ENCODE measurements at regions not wholly inside any gene's neighbourhood (a gene's known extent, or its start where the extent isn't known, plus 50 kb on each side); places are given as distances from the start of the nearest gene placed in this dataset.

DNA sequence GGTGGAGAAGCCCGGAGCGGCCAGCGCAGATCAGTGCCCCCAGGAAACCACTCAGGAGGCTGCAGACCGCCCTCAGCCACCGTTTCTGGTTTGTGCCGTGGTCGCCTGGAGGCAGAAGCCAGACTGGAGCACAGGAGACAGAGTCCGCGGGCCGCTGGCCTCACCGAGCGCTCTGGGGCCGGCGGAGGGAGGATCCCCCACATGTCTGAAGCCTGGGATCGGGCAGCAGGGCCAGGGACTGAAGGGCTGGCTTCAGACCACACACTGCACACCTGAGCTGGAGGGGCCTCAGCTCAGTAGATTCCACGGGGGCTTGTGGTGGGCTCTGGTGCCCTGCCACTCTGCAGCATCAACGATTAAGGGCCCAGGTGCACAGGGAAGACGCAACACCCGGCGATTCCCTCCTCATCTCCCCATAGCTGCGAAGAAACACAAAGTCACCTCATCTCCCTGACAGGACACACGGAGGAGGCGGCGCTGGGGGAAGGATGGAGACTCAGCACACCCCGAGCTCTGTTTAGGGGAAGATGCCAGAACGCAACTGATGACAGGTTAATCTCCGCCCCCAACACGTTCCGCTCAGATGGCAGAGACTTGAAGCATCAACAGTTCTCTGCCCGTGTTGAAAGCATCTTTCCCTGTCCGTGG, 408.1 kb downstream of the GALR1 start:
- DNase-seq (ENCODE audit: low read depth): no peak

GRCh38 chr18:77658299-77658662, 408.6 kb downstream of the GALR1 start:
- peak; percentile 19 for DNase-seq (ENCODE audit: low read depth)

GRCh38 chr18:77658751-77659448, 409.3 kb downstream of the GALR1 start:
- no peak for DNase-seq (ENCODE audit: low read depth)

DNA sequence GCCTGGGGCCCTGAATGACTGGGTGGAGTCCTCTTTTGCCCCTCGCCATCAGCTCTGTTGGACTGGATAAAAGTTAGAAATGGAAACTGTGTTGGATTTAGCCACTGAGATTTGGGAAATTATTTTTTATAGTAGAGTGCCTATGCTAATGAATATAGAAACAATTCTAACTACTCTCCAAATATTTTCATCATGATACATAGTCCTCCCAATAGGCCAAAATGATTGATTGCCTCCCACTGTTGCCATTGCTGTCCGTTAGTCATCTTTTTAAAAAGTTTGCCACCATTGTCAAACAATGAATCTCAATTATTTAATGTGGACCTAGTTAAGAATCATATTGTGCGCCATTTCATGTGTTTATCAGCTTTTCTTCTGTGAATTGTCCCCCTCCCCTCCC, 417.0 kb downstream of the GALR1 start:
- DNase-seq (ENCODE audit: low read depth): no peak

DNA sequence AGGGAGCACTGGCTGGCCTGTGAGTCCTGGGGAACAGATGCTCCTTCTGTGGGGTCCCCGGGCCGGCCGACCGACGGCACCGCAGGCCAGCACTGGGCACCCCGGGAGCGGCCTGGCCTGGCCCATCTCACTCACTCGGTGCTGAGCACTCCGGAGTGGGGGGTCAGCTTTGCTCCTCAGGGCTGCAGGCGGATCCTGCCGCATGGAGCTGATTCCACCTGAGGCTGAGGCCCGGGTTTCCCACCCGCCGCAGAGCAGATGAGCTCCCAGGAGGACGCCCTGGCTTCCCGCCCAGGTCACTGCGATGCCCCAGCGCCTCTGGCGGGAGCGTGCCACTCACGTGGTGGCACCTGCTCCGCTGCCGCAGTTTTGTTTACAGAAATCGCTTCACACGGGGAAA, 418.6 kb downstream of the GALR1 start:
- DNase-seq (ENCODE audit: low read depth): no peak

DNA sequence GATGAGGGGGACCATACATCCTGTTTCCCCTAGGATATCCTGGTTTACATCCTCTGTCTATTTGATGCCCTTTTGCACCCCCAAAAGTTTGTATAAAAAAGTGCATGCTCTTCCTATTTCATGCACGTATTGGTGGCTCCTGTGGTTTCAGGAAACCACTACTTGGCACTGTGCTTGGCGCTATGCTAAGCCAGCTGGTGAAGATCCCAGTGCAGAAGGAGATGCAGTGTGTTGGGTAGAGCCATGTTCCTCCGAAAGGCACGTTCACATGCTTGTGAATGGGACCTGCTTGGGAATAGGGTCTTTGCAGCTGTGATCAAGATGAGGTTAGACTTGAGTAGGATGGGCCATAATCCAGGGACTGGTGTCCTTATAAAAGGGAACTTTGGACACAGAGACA, 419.7 kb downstream of the GALR1 start:
- no peak for DNase-seq (ENCODE audit: low read depth)

DNA sequence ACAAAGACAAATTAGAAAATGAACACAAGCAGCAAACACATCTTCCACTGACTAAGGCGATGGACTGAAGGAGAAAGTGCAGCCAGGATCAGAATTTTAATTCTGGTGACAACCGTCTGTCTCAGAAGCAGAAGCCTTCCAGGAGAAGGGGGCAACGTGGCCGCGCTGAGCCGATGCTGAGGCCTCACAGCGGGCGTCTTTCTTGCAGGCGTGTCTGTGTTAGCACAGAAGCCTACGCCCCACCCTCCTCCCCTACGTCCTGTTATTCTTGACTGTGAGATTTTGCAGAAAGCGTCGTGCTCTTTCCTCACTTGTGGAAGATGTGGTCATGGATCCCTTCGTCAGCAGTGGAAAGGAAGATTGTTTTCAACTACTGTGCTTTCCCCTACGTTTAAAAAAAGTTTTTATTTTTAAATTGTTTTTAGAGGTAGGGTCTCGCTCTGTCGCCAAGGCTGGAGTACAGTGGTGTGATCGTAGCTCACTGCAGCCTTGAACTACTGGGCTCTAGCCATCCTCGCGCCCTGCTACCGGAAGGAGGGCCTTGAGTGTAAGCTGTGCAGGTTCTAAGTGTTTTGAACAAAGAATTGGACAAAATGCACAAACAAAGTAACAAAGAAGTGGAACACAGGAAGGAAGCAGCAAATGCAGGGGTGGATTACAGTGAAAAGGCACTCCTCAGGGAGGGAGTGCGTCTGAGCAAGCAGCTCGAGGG, 422.0 kb downstream of the GALR1 start:
- DNase-seq (ENCODE audit: low read depth): peak; percentile 38

DNA sequence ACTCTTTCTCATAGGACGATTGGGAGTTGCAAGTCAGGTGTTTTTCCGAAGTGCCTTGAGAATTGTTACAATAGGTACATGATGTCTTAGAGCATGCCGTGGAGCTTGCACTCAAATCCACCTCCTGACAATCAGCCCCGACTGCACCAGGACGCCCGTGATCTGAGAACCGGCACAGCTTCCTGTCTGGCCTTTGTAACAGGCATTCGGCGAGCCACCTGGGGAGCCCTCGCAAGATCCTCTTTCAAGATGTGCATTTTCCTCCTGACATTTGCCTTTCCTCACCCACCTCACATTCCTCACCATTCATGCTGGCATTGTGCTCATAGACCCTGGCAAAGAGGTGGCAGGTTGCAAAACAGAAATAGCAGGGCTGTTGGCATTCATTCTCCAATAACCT, 427.3 kb downstream of the GALR1 start:
- no peak for DNase-seq (ENCODE audit: low read depth)

GRCh38 chr18:77677536-77677935, 427.9 kb downstream of the GALR1 start:
- DNase-seq (ENCODE audit: low read depth): no peak

- DNase-seq (ENCODE audit: low read depth): no peak
Measured at GRCh38 chr18:77679869-77680268, 430.2 kb downstream of the GALR1 start.

DNA sequence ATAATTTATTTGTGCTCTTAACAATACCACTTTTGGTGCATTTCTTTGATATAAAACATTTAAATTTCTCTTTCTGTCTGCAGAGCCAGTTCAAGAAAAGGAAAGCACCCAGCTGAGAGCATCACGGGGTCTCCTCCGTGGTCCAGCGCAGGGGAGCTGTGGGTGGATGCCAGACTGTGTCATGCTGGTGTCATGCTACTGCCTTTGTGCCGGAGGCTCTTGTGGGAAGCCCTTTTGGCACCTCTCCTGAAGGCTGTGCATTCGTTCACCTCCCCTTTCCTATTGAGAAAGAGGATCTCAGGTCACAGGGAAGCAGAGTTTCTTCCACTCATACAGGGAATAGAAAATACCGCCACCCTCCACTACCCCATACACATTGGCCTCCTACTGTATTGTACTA, 450.4 kb downstream of the GALR1 start:
- peak; percentile 85 for DNase-seq (ENCODE audit: low read depth)

DNA sequence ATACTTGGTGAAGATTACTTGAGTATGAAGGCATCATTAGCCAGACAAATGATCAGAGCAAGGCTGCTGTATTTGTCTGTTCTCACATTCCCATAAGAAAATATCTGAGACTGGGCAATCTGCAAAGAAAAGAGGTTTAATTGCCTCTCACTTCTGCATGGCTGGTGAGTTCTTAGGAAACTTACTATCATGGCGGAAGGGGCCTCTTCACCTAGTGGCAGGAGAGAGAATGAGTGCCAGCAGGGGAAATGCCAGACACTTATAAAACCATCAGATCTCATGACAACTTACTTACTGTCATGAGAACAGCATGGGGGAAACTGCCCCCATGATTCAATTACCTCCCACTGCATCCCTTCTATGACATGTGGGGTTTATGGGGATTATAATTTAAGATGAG, 452.3 kb downstream of the GALR1 start:
- no peak for DNase-seq (ENCODE audit: low read depth)

- DNase-seq (ENCODE audit: low read depth): peak; percentile 56
Measured at GRCh38 chr18:77702686-77703085, 453.0 kb downstream of the GALR1 start.

- DNase-seq (ENCODE audit: low read depth): no peak
Measured at GRCh38 chr18:77705301-77705700, 455.7 kb downstream of the GALR1 start.

GRCh38 chr18:77708826-77709506, 459.3 kb downstream of the GALR1 start:
- DNase-seq (ENCODE audit: low read depth): no peak

GRCh38 chr18:77711096-77711495, 461.4 kb downstream of the GALR1 start:
- no peak for DNase-seq (ENCODE audit: low read depth)

- no peak for DNase-seq (ENCODE audit: low read depth)
Measured at GRCh38 chr18:77714716-77715115, 465.1 kb downstream of the GALR1 start.

GRCh38 chr18:77716282-77716681, 466.6 kb downstream of the GALR1 start:
- DNase-seq (ENCODE audit: low read depth): no peak

- DNase-seq (ENCODE audit: low read depth): peak; percentile 46
Measured at GRCh38 chr18:77733292-77733903, 483.8 kb downstream of the GALR1 start.

- DNase-seq (ENCODE audit: low read depth): peak; percentile 15
Measured at GRCh38 chr18:77736842-77737241, 487.2 kb downstream of the GALR1 start.

- DNase-seq (ENCODE audit: low read depth): no peak
Measured at GRCh38 chr18:77737405-77737804, 487.8 kb downstream of the GALR1 start.

DNA sequence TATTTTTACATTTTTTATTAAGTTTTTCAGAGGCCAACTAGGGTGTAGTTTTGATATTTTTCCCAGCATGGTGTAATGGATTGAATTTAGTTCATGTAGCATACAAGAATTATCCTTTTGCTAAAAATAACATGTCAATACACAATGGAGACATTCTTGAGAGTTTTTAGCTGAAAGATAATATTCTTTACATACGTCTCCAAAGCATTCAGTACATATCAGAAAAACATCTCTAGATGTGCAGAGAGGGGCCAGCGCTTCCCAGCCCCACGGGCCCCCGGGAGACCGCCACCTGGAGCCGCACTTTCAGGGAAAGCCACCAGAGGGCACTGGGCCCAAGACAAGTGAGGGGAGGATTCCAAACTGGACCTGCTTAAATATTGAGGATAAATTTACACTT, 499.4 kb downstream of the GALR1 start:
- DNase-seq (ENCODE audit: low read depth): peak; percentile 44

Measured in Daoy (cell line).